ENCODE measurements at regions not wholly inside any gene's neighbourhood (a gene's known extent, or its start where the extent isn't known, plus 50 kb on each side); places are given as distances from the start of the nearest gene placed in this dataset.

GRCh38 chr10:63788152-63788821, 267.1 kb downstream of the REEP3 start:
- Histone ChIP-seq H3K27ac (ENCODE audit: low read depth, low read length) (no peak overlapping the region), H3K4me3 (ENCODE audit: low read depth, low read length) (no peak overlapping the region), H3K36me3 (ENCODE audit: control insufficient read depth, insufficient read depth, low read length) (no peaks in the 10 kb centered on the region), H3K27me3 (ENCODE audit: control insufficient read depth, insufficient read depth, low read length) (no peaks in the 10 kb centered on the region), H3K4me1 (ENCODE audit: control insufficient read depth, insufficient read depth, low read length) (no peaks in the 10 kb centered on the region), H3K9ac (ENCODE audit: low read depth, low read length) (no peak overlapping the region), H3K9me3 (ENCODE audit: control insufficient read depth, insufficient read depth, low read length) (no peaks in the 10 kb centered on the region)

- Histone ChIP-seq H3K36me3 (ENCODE audit: control insufficient read depth, insufficient read depth, low read length) (no peaks in the 10 kb centered on the region), H3K9ac (ENCODE audit: low read depth, low read length) (no peak overlapping the region), H3K27me3 (ENCODE audit: control insufficient read depth, insufficient read depth, low read length) (no peaks in the 10 kb centered on the region), H3K4me3 (ENCODE audit: low read depth, low read length) (no peak overlapping the region), H3K9me3 (ENCODE audit: control insufficient read depth, insufficient read depth, low read length) (no peaks in the 10 kb centered on the region), H3K4me1 (ENCODE audit: control insufficient read depth, insufficient read depth, low read length) (peaks cover 11% of the 10 kb centered on the region; the same call in 1 of the 2 replicates), H3K27ac (ENCODE audit: low read depth, low read length) (no peak overlapping the region)
Measured at GRCh38 chr10:63795094-63795860, 274.1 kb downstream of the REEP3 start.

- Histone ChIP-seq H3K27me3 (ENCODE audit: control insufficient read depth, insufficient read depth, low read length) (no peaks in the 10 kb centered on the region), H3K27ac (ENCODE audit: low read depth, low read length) (no peak overlapping the region), H3K9ac (ENCODE audit: low read depth, low read length) (no peak overlapping the region), H3K4me3 (ENCODE audit: low read depth, low read length) (no peak overlapping the region), H3K9me3 (ENCODE audit: control insufficient read depth, insufficient read depth, low read length) (no peaks in the 10 kb centered on the region), H3K4me1 (ENCODE audit: control insufficient read depth, insufficient read depth, low read length) (peaks cover 11% of the 10 kb centered on the region; the same call in 1 of the 2 replicates), H3K36me3 (ENCODE audit: control insufficient read depth, insufficient read depth, low read length) (no peaks in the 10 kb centered on the region)
Measured at GRCh38 chr10:63798599-63799498, 277.6 kb downstream of the REEP3 start.

- Histone ChIP-seq H3K4me3 (ENCODE audit: low read depth, low read length) (no peak overlapping the region), H3K9me3 (ENCODE audit: control insufficient read depth, insufficient read depth, low read length) (no peaks in the 10 kb centered on the region), H3K4me1 (ENCODE audit: control insufficient read depth, insufficient read depth, low read length) (peaks cover 11% of the 10 kb centered on the region; the same call in 1 of the 2 replicates), H3K27me3 (ENCODE audit: control insufficient read depth, insufficient read depth, low read length) (no peaks in the 10 kb centered on the region), H3K9ac (ENCODE audit: low read depth, low read length) (no peak overlapping the region), H3K36me3 (ENCODE audit: control insufficient read depth, insufficient read depth, low read length) (no peaks in the 10 kb centered on the region), H3K27ac (ENCODE audit: low read depth, low read length) (no peak overlapping the region)
Measured at GRCh38 chr10:63799521-63800300, 278.5 kb downstream of the REEP3 start.

- peaks cover 11% of the 10 kb centered on the region; the same call in 1 of the 2 replicates for H3K4me1 ChIP-seq (ENCODE audit: control insufficient read depth, insufficient read depth, low read length)
- no peaks in the 10 kb centered on the region for H3K9me3 ChIP-seq (ENCODE audit: control insufficient read depth, insufficient read depth, low read length)
- no peak overlapping the region for H3K27ac ChIP-seq (ENCODE audit: low read depth, low read length)
- H3K9ac ChIP-seq (ENCODE audit: low read depth, low read length): no peak overlapping the region
- H3K4me3 ChIP-seq (ENCODE audit: low read depth, low read length): no peak overlapping the region
- no peaks in the 10 kb centered on the region for H3K27me3 ChIP-seq (ENCODE audit: control insufficient read depth, insufficient read depth, low read length)
- no peaks in the 10 kb centered on the region for H3K36me3 ChIP-seq (ENCODE audit: control insufficient read depth, insufficient read depth, low read length)
Measured at GRCh38 chr10:63801166-63801565, 280.0 kb downstream of the REEP3 start.

- H3K36me3 ChIP-seq (ENCODE audit: control insufficient read depth, insufficient read depth, low read length): no peaks in the 10 kb centered on the region
- H3K4me3 ChIP-seq (ENCODE audit: low read depth, low read length): no peak overlapping the region
- H3K9me3 ChIP-seq (ENCODE audit: control insufficient read depth, insufficient read depth, low read length): no peaks in the 10 kb centered on the region
- no peaks in the 10 kb centered on the region for H3K27me3 ChIP-seq (ENCODE audit: control insufficient read depth, insufficient read depth, low read length)
- H3K27ac ChIP-seq (ENCODE audit: low read depth, low read length): no peak overlapping the region
- H3K4me1 ChIP-seq (ENCODE audit: control insufficient read depth, insufficient read depth, low read length): no peaks in the 10 kb centered on the region
- no peak overlapping the region for H3K9ac ChIP-seq (ENCODE audit: low read depth, low read length)
Measured at GRCh38 chr10:63806330-63806729, 285.1 kb downstream of the REEP3 start.

- no peak overlapping the region for H3K9ac ChIP-seq (ENCODE audit: low read depth, low read length)
- H3K9me3 ChIP-seq (ENCODE audit: control insufficient read depth, insufficient read depth, low read length): no peaks in the 10 kb centered on the region
- no peaks in the 10 kb centered on the region for H3K4me1 ChIP-seq (ENCODE audit: control insufficient read depth, insufficient read depth, low read length)
- H3K36me3 ChIP-seq (ENCODE audit: control insufficient read depth, insufficient read depth, low read length): no peaks in the 10 kb centered on the region
- H3K4me3 ChIP-seq (ENCODE audit: low read depth, low read length): no peak overlapping the region
- no peaks in the 10 kb centered on the region for H3K27me3 ChIP-seq (ENCODE audit: control insufficient read depth, insufficient read depth, low read length)
- H3K27ac ChIP-seq (ENCODE audit: low read depth, low read length): no peak overlapping the region
Measured at GRCh38 chr10:63812501-63812900, 291.3 kb downstream of the REEP3 start.

GRCh38 chr10:63819753-63820329, 298.6 kb downstream of the REEP3 start:
- H3K36me3 ChIP-seq (ENCODE audit: control insufficient read depth, insufficient read depth, low read length): no peaks in the 10 kb centered on the region
- H3K9ac ChIP-seq (ENCODE audit: low read depth, low read length): no peak overlapping the region
- H3K27ac ChIP-seq (ENCODE audit: low read depth, low read length): no peak overlapping the region
- H3K4me1 ChIP-seq (ENCODE audit: control insufficient read depth, insufficient read depth, low read length): no peaks in the 10 kb centered on the region
- no peaks in the 10 kb centered on the region for H3K27me3 ChIP-seq (ENCODE audit: control insufficient read depth, insufficient read depth, low read length)
- H3K4me3 ChIP-seq (ENCODE audit: low read depth, low read length): no peak overlapping the region
- no peaks in the 10 kb centered on the region for H3K9me3 ChIP-seq (ENCODE audit: control insufficient read depth, insufficient read depth, low read length)

GRCh38 chr10:63822496-63822895, 301.3 kb downstream of the REEP3 start:
- H3K9me3 ChIP-seq (ENCODE audit: control insufficient read depth, insufficient read depth, low read length): no peaks in the 10 kb centered on the region
- H3K27me3 ChIP-seq (ENCODE audit: control insufficient read depth, insufficient read depth, low read length): no peaks in the 10 kb centered on the region
- no peak overlapping the region for H3K9ac ChIP-seq (ENCODE audit: low read depth, low read length)
- H3K4me1 ChIP-seq (ENCODE audit: control insufficient read depth, insufficient read depth, low read length): no peaks in the 10 kb centered on the region
- H3K36me3 ChIP-seq (ENCODE audit: control insufficient read depth, insufficient read depth, low read length): no peaks in the 10 kb centered on the region
- no peak overlapping the region for H3K4me3 ChIP-seq (ENCODE audit: low read depth, low read length)
- H3K27ac ChIP-seq (ENCODE audit: low read depth, low read length): no peak overlapping the region

GRCh38 chr10:63825111-63825510, 303.9 kb downstream of the REEP3 start:
- Histone ChIP-seq H3K9me3 (ENCODE audit: control insufficient read depth, insufficient read depth, low read length) (no peaks in the 10 kb centered on the region), H3K4me1 (ENCODE audit: control insufficient read depth, insufficient read depth, low read length) (peaks cover 11% of the 10 kb centered on the region; the same call in 1 of the 2 replicates), H3K4me3 (ENCODE audit: low read depth, low read length) (no peak overlapping the region), H3K9ac (ENCODE audit: low read depth, low read length) (no peak overlapping the region), H3K27ac (ENCODE audit: low read depth, low read length) (no peak overlapping the region), H3K27me3 (ENCODE audit: control insufficient read depth, insufficient read depth, low read length) (no peaks in the 10 kb centered on the region), H3K36me3 (ENCODE audit: control insufficient read depth, insufficient read depth, low read length) (no peaks in the 10 kb centered on the region)
